Activated CD4-positive, alpha-beta T cell treated with anti-CD3 and anti-CD28 coated beads for 48 hours (primary cell): ENCODE measurements at regions not wholly inside any gene's neighbourhood (a gene's known extent, or its start where the extent isn't known, plus 50 kb on each side); places are given as distances from the start of the nearest gene placed in this dataset.
"Not testable (repeated sequence)": the region's sequence is repeated elsewhere in the genome, so short reads cannot be mapped to it uniquely, and the experiment has no call there.

Source experiments
- DNase-seq: peaks from one replicate; pipeline ENCODE4 v3.0.0-alpha.2; 2020

- DNase-seq, result no peak
Measured at GRCh38 chr15:57767481-57767880, 61.0 kb downstream of the POLR2M start.

GRCh38 chr15:57769266-57769665 lies 62.8 kb downstream of the POLR2M start:
- no peak for DNase-seq

- no peak for DNase-seq
Measured at GRCh38 chr15:57770495-57770894, 64.0 kb downstream of the POLR2M start.

DNA sequence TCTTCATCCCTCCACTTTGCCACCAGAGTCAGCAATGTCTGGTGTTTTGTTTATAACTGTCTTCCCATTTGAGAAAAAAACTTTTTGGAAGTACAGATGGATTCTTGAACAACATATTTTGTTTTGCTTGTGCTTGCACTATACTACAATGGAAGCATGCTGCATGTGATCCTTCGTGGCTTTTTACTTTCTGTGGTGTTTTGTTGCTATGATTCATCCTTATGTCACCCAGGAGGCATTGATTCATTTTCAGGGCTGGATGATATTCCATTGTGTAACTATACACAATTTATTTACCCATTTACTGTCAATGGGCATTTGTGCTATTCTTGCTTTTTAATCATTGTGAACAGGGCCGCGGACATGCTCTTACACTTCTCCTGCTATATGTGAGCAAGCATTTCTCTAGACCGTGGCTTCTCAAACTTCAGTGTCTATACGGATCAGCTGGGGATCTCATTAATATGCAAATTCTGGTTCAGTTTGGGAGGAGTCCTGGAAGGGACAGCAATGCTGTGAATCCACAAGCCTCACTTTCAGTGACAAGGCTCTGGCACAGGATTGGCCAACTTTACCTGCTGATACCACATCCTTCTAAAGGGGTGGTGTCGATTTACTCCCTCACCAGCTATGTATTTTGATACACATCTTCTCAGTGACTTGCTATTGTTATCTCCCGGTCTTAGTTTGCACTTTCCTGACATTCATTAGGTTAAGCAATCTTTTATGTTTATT lies 65.9 kb downstream of the POLR2M start:
- DNase-seq, result no peak

GRCh38 chr15:57773051-57773450 lies 66.5 kb downstream of the POLR2M start:
- no peak for DNase-seq

DNA sequence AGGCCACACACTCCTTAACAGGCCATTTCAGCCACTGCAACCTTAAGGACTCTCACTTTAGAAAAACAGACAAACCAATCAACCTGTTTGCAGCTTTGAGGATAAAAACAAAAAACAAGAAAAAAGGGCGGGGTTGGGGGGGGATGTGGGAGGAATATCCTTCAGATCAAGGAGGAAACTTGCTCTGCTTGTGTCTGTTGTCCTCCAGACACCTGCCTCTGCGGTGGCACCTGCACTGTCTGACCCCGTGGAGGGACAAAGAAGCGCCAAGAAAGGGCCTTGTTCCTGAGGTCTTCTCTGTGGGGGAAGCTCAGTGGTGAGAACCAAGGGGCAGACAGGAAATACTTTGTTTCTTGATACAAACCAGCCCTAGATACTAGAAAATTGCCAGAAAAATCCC lies 70.5 kb downstream of the POLR2M start:
- DNase-seq, result no peak

GRCh38 chr15:57780471-57780870 lies 74.0 kb downstream of the POLR2M start:
- no peak for DNase-seq

GRCh38 chr15:57782731-57783130 lies 76.2 kb downstream of the POLR2M start:
- no peak for DNase-seq

- no peak for DNase-seq
Measured at GRCh38 chr15:57784081-57784511, 77.6 kb downstream of the POLR2M start.

GRCh38 chr15:57785039-57785438 lies 78.5 kb downstream of the POLR2M start:
- no peak for DNase-seq

GRCh38 chr15:57785959-57786358 lies 79.4 kb downstream of the POLR2M start:
- no peak for DNase-seq

- DNase-seq, result no peak
Measured at GRCh38 chr15:57789225-57789624, 82.7 kb downstream of the POLR2M start.

- no peak for DNase-seq
Measured at GRCh38 chr15:57792724-57793449, 86.4 kb downstream of the POLR2M start.

DNA sequence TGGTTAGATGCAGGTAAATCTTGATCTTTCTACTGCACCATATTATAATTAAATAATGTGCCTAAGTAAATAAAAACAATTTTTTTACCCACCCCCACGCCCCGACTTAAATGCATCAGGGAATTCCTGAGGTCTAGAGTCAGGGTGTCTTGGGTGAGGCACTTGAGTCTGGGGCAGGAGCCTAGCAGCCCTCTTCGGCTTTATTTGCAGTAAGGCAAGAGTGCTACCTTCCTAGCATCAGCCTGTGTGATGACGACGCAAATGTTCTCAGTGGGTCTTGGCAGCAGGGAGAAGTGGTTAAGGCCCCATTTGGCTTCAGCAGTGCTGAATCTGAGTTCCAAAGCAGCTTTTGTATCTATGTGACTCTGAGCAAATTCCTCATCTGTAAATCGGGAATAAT lies 88.7 kb downstream of the POLR2M start:
- DNase-seq, result no peak

DNA sequence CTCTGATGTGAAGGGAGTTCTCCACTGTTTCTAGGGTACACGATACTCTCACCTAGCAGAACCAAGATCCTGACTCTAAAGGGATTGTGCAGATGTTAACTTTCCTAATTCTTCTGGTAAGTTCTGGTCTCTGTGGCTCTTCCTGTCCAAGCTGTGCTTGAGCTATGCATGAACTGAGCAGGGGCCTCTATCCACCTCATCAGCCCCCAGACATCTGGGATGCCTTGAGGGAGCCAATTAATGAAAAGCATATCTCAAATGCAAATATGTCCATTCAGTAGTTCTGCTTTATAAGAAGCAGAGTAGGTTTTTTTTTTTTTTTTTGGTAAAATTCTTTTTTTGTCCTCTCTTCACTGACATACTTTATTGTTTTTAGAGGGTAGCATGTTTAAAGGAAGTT lies 89.6 kb downstream of the POLR2M start:
- DNase-seq, result no peak

GRCh38 chr15:57797110-57797509 lies 90.6 kb downstream of the POLR2M start:
- DNase-seq, result no peak

DNA sequence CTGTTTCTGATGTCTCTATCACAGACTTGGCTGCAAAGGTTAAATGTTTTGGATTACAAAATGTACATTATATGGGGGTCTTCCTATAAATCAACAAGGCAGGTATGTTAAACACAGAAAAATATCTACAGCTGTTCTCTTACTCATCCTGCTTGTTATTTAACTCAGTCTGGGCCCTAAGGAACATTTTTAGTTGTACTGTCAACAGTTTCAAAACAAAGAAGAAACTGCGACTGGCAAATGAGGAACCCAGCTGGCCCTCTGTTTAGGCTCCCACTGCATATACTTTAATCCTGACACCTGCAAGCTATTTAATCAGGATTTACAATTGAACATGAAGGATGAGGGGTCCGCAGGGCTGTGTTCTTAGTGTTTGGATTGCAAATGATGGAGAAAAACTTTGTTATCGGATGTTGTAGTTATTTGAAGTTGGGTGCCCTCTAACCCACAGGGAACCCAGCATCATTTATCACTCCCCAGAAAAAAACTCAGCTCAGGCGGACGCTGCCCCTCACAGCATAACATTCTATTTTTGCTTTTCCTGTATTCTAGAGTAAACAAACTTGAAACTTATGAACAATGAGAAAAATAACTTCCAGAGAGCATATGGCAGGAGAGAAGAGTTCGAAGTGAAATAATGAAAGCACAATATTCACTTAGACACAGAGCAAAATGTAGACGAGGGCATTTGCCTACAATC lies 91.2 kb downstream of the POLR2M start:
- no peak for DNase-seq

- no peak for DNase-seq
Measured at GRCh38 chr15:57806003-57806402, 99.5 kb downstream of the POLR2M start.

- not testable (repeated sequence) for DNase-seq
Measured at GRCh38 chr15:57809285-57809684, 102.8 kb downstream of the POLR2M start.

- no peak for DNase-seq
Measured at GRCh38 chr15:57816599-57816998, 110.1 kb downstream of the POLR2M start.

GRCh38 chr15:57819646-57820045 lies 113.1 kb downstream of the POLR2M start:
- no peak for DNase-seq

- DNase-seq, result no peak
Measured at GRCh38 chr15:57820119-57820518, 113.6 kb downstream of the POLR2M start.

DNA sequence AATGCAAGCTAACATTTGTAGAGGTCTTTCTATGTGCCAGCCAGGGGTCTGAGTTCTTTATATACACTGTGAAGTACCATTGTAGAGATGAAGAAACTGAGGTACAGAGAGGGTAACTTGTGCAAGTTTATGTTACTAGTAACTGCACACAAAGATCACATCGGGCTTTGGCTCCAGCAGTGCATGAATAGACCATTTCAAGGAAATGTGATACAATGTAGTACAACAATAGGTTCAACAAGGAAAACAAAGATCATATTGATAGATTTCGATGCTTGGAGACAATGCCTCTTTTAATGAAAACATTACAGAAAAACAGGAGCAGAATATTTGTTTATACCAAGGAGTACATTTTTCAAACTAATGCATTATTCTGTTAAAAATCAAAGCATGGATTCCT lies 115.3 kb downstream of the POLR2M start:
- DNase-seq, result no peak

GRCh38 chr15:57823325-57823882 lies 116.9 kb downstream of the POLR2M start:
- DNase-seq, result no peak
